Femur (tissue), 1 donor: ENCODE measurements at regions not wholly inside any gene's neighbourhood (a gene's known extent, or its start where the extent isn't known, plus 50 kb on each side); places are given as distances from the start of the nearest gene placed in this dataset.

Experiments
- DNase-seq: peaks from one replicate; pipeline ENCODE4 v3.0.0-alpha.2; 2017

- DNase-seq: no peak
Measured at GRCh38 chr10:21196822-21197395, 299.8 kb upstream of the NEBL start.

GRCh38 chr10:21195252-21195651, 298.1 kb upstream of the NEBL start:
- no peak for DNase-seq

- DNase-seq: peak; percentile 45
Measured at GRCh38 chr10:21194510-21194993, 297.4 kb upstream of the NEBL start.

- no peak for DNase-seq
Measured at GRCh38 chr10:21193196-21193595, 296.1 kb upstream of the NEBL start.

GRCh38 chr10:21191512-21191911, 294.4 kb upstream of the NEBL start:
- no peak for DNase-seq

GRCh38 chr10:21184984-21185383, 287.9 kb upstream of the NEBL start:
- no peak for DNase-seq

GRCh38 chr10:21184216-21184615, 287.1 kb upstream of the NEBL start:
- DNase-seq: no peak

- no peak for DNase-seq
Measured at GRCh38 chr10:21183025-21183424, 285.9 kb upstream of the NEBL start.

GRCh38 chr10:21181451-21181850, 284.3 kb upstream of the NEBL start:
- DNase-seq: no peak

GRCh38 chr10:21180604-21181003, 283.5 kb upstream of the NEBL start:
- no peak for DNase-seq

GRCh38 chr10:21176934-21177480, 279.9 kb upstream of the NEBL start:
- no peak for DNase-seq

GRCh38 chr10:21175797-21176196, 278.7 kb upstream of the NEBL start:
- no peak for DNase-seq

- no peak for DNase-seq
Measured at GRCh38 chr10:21174715-21175495, 277.8 kb upstream of the NEBL start.

- DNase-seq: peak; percentile 71
Measured at GRCh38 chr10:21173802-21174714, 276.9 kb upstream of the NEBL start.

GRCh38 chr10:21172930-21173801, 276.1 kb upstream of the NEBL start:
- peak; percentile 53 for DNase-seq

GRCh38 chr10:21172542-21172929, 275.4 kb upstream of the NEBL start:
- DNase-seq: no peak

- no peak for DNase-seq
Measured at GRCh38 chr10:21171936-21172541, 274.9 kb upstream of the NEBL start.

- DNase-seq: no peak
Measured at GRCh38 chr10:21171197-21171935, 274.3 kb upstream of the NEBL start.

- DNase-seq: no peak
Measured at GRCh38 chr10:21170216-21170615, 273.1 kb upstream of the NEBL start.

GRCh38 chr10:21169271-21169670, 272.2 kb upstream of the NEBL start:
- no peak for DNase-seq
